ENCODE measurements at regions not wholly inside any gene's neighbourhood (a gene's known extent, or its start where the extent isn't known, plus 50 kb on each side); places are given as distances from the start of the nearest gene placed in this dataset.

GRCh38 chr9:85212209-85212608 is 529.5 kb downstream of the AGTPBP1 start:
- no peak for TF ChIP-seq YY1 (IDR thresholded peaks at IDR 0.05)
- no peak for TF ChIP-seq CTCF (IDR thresholded peaks at IDR 0.05; ENCODE audit: low read depth, low read length, missing input control)
- no peak for TF ChIP-seq SP1 (IDR thresholded peaks at IDR 0.05)
- TF ChIP-seq NR2F2 (IDR thresholded peaks at IDR 0.05): no peak
- TF ChIP-seq GABPA (IDR thresholded peaks at IDR 0.05 in 1 of 2, conservative IDR thresholded peaks at IDR 0.05 in 1 of 2): no peak
- TF ChIP-seq RAD21 (IDR thresholded peaks at IDR 0.05): no peak
- TF ChIP-seq REST (IDR thresholded peaks at IDR 0.05): no peak
- TF ChIP-seq HNF4G (IDR thresholded peaks at IDR 0.05): no peak
- H3K9me3 ChIP-seq (ENCODE audit: control insufficient read depth in 4 of 4, low read length in 3 of 4): no peaks in the 10 kb centered on the region
- H3K27ac ChIP-seq (ENCODE audit: low read depth in 1 of 2, low read length in 2 of 2): no peak overlapping the region
- H3K36me3 ChIP-seq (ENCODE audit: control insufficient read depth in 4 of 4, insufficient read depth in 3 of 4, low read depth in 1 of 4, low read length in 3 of 4): no peaks in the 10 kb centered on the region
- H3K27me3 ChIP-seq (ENCODE audit: control insufficient read depth in 4 of 4, insufficient read depth in 4 of 4, low read length in 3 of 4): peaks cover 0 to 7% (median 0%) of the 10 kb centered on the region in 4 donors
- no peak overlapping the region for H3K9ac ChIP-seq (ENCODE audit: low read depth in 1 of 2, low read length in 2 of 2)
- DNase-seq (ENCODE audit: low spot score): no peak
- H3K4me1 ChIP-seq (ENCODE audit: control insufficient read depth in 4 of 4, insufficient read depth in 4 of 4, low read length in 3 of 4): no peaks in the 10 kb centered on the region
- no peak overlapping the region for H3K4me3 ChIP-seq (ENCODE audit: low read depth in 1 of 3, low read length in 3 of 3)
- WGBS: 51% methylated on average over 4 of the region's 4 CpGs

GRCh38 chr9:85208666-85209065 is 533.1 kb downstream of the AGTPBP1 start:
- Histone ChIP-seq H3K36me3 (ENCODE audit: control insufficient read depth in 4 of 4, insufficient read depth in 3 of 4, low read depth in 1 of 4, low read length in 3 of 4) (no peaks in the 10 kb centered on the region), H3K9me3 (ENCODE audit: control insufficient read depth in 4 of 4, low read length in 3 of 4) (no peaks in the 10 kb centered on the region), H3K4me3 (ENCODE audit: low read depth in 1 of 3, low read length in 3 of 3) (no peak overlapping the region), H3K27me3 (ENCODE audit: control insufficient read depth in 4 of 4, insufficient read depth in 4 of 4, low read length in 3 of 4) (peaks cover 0 to 3% (median under 1%) of the 10 kb centered on the region in 4 donors), H3K4me1 (ENCODE audit: control insufficient read depth in 4 of 4, insufficient read depth in 4 of 4, low read length in 3 of 4) (no peaks in the 10 kb centered on the region), H3K27ac (ENCODE audit: low read depth in 1 of 2, low read length in 2 of 2) (no peak overlapping the region), H3K9ac (ENCODE audit: low read depth in 1 of 2, low read length in 2 of 2) (no peak overlapping the region)
- no peak for TF ChIP-seq RXRA (IDR thresholded peaks at IDR 0.05)
- no peak for TF ChIP-seq RAD21 (IDR thresholded peaks at IDR 0.05)
- TF ChIP-seq NR2F2 (IDR thresholded peaks at IDR 0.05): no peak
- no peak for TF ChIP-seq FOXA2 (IDR thresholded peaks at IDR 0.05)
- no peak for TF ChIP-seq TAF1 (conservative IDR thresholded peaks at IDR 0.05)
- no peak for TF ChIP-seq EGR1 (IDR thresholded peaks at IDR 0.05; ENCODE audit: low read depth in 2 of 2)
- no peak for TF ChIP-seq CTCF (IDR thresholded peaks at IDR 0.05; ENCODE audit: low read depth, low read length, missing input control)
- TF ChIP-seq MAX (IDR thresholded peaks at IDR 0.05): no peak
- TF ChIP-seq HNF4A (conservative IDR thresholded peaks at IDR 0.05): no peak
- no peak for TF ChIP-seq YY1 (IDR thresholded peaks at IDR 0.05)
- WGBS: 60% methylated on average over 1 of the region's 1 CpG
- DNase-seq (ENCODE audit: low spot score): no peak
